ENCODE measurements at regions not wholly inside any gene's neighbourhood (a gene's known extent, or its start where the extent isn't known, plus 50 kb on each side); places are given as distances from the start of the nearest gene placed in this dataset.

DNA sequence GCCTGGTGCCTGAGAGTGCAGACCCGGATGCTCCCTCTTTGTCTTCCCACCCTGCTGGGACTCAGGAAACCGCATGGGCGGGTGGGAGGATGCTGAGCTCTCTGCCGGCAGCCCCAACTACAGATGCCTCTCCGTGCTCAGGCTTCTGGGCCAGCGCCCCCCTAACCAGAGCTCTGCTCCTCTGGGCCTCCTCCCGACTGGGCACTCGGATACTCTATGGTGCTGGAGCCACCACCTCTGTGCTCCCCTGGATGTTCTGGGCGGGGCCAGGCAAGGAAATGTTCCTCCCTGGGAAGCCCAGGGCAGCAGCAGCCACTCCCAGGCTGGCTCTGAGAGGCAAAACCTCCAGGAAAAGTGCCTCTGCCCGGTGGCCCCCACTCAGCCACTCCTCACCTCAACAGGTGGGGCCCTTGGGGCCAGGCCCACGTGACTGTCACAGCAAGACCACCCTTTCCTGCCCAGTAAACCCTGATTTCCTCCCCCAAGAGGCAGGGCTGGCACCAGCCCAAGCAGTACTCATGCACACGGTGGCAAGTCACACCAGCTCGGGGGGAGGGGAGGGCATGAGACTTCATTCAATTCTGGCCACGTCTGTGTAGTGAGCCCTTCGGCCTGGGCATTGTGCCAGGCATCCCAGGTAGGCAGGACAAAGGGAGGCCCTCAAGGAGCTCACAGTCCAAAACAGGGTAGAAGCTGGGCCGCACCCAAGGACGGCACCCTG lies 54.7 kb upstream of the TCF20 start (continued):
- TF ChIP-seq, protein P1, sequence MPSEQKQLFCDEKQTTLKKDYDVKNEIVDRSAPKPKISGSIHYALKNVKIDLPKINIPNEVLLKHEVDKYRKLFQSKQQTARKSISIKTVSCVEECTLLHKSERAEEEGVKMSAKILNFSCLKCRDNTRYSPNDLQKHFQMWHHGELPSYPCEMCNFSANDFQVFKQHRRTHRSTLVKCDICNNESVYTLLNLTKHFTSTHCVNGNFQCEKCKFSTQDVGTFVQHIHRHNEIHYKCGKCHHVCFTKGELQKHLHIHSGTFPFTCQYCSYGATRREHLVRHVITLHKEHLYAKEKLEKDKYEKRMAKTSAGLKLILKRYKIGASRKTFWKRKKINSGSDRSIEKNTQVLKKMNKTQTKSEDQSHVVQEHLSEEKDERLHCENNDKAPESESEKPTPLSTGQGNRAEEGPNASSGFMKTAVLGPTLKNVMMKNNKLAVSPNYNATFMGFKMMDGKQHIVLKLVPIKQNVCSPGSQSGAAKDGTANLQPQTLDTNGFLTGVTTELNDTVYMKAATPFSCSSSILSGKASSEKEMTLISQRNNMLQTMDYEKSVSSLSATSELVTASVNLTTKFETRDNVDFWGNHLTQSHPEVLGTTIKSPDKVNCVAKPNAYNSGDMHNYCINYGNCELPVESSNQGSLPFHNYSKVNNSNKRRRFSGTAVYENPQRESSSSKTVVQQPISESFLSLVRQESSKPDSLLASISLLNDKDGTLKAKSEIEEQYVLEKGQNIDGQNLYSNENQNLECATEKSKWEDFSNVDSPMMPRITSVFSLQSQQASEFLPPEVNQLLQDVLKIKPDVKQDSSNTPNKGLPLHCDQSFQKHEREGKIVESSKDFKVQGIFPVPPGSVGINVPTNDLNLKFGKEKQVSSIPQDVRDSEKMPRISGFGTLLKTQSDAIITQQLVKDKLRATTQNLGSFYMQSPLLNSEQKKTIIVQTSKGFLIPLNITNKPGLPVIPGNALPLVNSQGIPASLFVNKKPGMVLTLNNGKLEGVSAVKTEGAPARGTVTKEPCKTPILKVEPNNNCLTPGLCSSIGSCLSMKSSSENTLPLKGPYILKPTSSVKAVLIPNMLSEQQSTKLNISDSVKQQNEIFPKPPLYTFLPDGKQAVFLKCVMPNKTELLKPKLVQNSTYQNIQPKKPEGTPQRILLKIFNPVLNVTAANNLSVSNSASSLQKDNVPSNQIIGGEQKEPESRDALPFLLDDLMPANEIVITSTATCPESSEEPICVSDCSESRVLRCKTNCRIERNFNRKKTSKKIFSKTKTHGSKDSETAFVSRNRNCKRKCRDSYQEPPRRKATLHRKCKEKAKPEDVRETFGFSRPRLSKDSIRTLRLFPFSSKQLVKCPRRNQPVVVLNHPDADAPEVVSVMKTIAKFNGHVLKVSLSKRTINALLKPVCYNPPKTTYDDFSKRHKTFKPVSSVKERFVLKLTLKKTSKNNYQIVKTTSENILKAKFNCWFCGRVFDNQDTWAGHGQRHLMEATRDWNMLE (tag by site-specific recombination; conservative IDR thresholded peaks at IDR 0.05; ENCODE audit: low read depth): no peak
- TF ChIP-seq ZNF266 (tag by site-specific recombination; IDR thresholded peaks at IDR 0.05; ENCODE audit: low read depth) (no peak), ZNF175 (tag by site-specific recombination; IDR thresholded peaks at IDR 0.05) (no peak), ZFHX2 (tag by site-specific recombination; conservative IDR thresholded peaks at IDR 0.05) (peak; percentile 43), GLIS1 (tag by site-specific recombination; IDR thresholded peaks at IDR 0.05) (peak; percentile 77), ZNF792 (tag by site-specific recombination; IDR thresholded peaks at IDR 0.05) (no peak), ZBTB8A (tag by site-specific recombination; IDR thresholded peaks at IDR 0.05) (peak; percentile 21; the same call in 1 of the 2 replicates), ZNF132 (tag by site-specific recombination; IDR thresholded peaks at IDR 0.05; ENCODE audit: borderline replicate concordance) (no peak), KLF9 (tag by site-specific recombination; IDR thresholded peaks at IDR 0.05; ENCODE audit: low read depth) (0 out of 2 replicates have a peak, but pooled peaks have one; percentile 29), ZBTB7A (tag by site-specific recombination; IDR thresholded peaks at IDR 0.05; ENCODE audit: low read depth) (no peak), ZNF548 (tag by site-specific recombination; IDR thresholded peaks at IDR 0.05) (no peak), ZNF416 (tag by site-specific recombination; IDR thresholded peaks at IDR 0.05) (no peak), ZNF335 (tag by site-specific recombination; conservative IDR thresholded peaks at IDR 0.05) (no peak; the same call in 1 of the 2 replicates), ZNF664 (tag by site-specific recombination; IDR thresholded peaks at IDR 0.05) (no peak), ZNF48 (tag by site-specific recombination; IDR thresholded peaks at IDR 0.05) (no peak), SP7 (tag by site-specific recombination; IDR thresholded peaks at IDR 0.05) (0 out of 2 replicates have a peak, but pooled peaks have one; percentile 11), SCRT2 (tag by site-specific recombination; IDR thresholded peaks at IDR 0.05) (peak; percentile 96), ZNF24 (tag by site-specific recombination; IDR thresholded peaks at IDR 0.05) (no peak), ZIC2 (tag by site-specific recombination; IDR thresholded peaks at IDR 0.05) (peak; percentile 94), REPIN1 (tag by site-specific recombination; IDR thresholded peaks at IDR 0.05; ENCODE audit: low read depth) (no peak), ZNF174 (tag by site-specific recombination; IDR thresholded peaks at IDR 0.05) (no peak)
- TF ChIP-seq, protein P2, sequence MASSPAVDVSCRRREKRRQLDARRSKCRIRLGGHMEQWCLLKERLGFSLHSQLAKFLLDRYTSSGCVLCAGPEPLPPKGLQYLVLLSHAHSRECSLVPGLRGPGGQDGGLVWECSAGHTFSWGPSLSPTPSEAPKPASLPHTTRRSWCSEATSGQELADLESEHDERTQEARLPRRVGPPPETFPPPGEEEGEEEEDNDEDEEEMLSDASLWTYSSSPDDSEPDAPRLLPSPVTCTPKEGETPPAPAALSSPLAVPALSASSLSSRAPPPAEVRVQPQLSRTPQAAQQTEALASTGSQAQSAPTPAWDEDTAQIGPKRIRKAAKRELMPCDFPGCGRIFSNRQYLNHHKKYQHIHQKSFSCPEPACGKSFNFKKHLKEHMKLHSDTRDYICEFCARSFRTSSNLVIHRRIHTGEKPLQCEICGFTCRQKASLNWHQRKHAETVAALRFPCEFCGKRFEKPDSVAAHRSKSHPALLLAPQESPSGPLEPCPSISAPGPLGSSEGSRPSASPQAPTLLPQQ (tag by site-specific recombination; IDR thresholded peaks at IDR 0.05): peak; percentile 35; the same call in 1 of the 2 replicates
- TF ChIP-seq, protein P3, sequence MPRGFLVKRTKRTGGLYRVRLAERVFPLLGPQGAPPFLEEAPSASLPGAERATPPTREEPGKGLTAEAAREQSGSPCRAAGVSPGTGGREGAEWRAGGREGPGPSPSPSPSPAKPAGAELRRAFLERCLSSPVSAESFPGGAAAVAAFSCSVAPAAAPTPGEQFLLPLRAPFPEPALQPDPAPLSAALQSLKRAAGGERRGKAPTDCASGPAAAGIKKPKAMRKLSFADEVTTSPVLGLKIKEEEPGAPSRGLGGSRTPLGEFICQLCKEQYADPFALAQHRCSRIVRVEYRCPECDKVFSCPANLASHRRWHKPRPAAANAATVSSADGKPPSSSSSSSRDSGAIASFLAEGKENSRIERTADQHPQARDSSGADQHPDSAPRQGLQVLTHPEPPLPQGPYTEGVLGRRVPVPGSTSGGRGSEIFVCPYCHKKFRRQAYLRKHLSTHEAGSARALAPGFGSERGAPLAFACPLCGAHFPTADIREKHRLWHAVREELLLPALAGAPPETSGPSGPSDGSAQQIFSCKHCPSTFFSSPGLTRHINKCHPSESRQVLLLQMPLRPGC (tag by site-specific recombination; IDR thresholded peaks at IDR 0.05): no peak
- TF ChIP-seq, protein P4, sequence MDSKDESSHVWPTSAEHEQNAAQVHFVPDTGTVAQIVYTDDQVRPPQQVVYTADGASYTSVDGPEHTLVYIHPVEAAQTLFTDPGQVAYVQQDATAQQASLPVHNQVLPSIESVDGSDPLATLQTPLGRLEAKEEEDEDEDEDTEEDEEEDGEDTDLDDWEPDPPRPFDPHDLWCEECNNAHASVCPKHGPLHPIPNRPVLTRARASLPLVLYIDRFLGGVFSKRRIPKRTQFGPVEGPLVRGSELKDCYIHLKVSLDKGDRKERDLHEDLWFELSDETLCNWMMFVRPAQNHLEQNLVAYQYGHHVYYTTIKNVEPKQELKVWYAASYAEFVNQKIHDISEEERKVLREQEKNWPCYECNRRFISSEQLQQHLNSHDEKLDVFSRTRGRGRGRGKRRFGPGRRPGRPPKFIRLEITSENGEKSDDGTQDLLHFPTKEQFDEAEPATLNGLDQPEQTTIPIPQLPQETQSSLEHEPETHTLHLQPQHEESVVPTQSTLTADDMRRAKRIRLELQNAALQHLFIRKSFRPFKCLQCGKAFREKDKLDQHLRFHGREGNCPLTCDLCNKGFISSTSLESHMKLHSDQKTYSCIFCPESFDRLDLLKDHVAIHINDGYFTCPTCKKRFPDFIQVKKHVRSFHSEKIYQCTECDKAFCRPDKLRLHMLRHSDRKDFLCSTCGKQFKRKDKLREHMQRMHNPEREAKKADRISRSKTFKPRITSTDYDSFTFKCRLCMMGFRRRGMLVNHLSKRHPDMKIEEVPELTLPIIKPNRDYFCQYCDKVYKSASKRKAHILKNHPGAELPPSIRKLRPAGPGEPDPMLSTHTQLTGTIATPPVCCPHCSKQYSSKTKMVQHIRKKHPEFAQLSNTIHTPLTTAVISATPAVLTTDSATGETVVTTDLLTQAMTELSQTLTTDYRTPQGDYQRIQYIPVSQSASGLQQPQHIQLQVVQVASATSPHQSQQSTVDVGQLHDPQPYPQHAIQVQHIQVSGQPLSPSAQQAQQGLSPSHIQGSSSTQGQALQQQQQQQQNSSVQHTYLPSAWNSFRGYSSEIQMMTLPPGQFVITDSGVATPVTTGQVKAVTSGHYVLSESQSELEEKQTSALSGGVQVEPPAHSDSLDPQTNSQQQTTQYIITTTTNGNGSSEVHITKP (tag by site-specific recombination; IDR thresholded peaks at IDR 0.05): peak; percentile 70
- TF ChIP-seq, protein P5, sequence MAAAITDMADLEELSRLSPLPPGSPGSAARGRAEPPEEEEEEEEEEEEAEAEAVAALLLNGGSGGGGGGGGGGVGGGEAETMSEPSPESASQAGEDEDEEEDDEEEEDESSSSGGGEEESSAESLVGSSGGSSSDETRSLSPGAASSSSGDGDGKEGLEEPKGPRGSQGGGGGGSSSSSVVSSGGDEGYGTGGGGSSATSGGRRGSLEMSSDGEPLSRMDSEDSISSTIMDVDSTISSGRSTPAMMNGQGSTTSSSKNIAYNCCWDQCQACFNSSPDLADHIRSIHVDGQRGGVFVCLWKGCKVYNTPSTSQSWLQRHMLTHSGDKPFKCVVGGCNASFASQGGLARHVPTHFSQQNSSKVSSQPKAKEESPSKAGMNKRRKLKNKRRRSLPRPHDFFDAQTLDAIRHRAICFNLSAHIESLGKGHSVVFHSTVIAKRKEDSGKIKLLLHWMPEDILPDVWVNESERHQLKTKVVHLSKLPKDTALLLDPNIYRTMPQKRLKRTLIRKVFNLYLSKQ (tag by site-specific recombination; IDR thresholded peaks at IDR 0.05; ENCODE audit: borderline replicate concordance): no peak
- TF ChIP-seq, protein P6, sequence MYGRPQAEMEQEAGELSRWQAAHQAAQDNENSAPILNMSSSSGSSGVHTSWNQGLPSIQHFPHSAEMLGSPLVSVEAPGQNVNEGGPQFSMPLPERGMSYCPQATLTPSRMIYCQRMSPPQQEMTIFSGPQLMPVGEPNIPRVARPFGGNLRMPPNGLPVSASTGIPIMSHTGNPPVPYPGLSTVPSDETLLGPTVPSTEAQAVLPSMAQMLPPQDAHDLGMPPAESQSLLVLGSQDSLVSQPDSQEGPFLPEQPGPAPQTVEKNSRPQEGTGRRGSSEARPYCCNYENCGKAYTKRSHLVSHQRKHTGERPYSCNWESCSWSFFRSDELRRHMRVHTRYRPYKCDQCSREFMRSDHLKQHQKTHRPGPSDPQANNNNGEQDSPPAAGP (tag by site-specific recombination; IDR thresholded peaks at IDR 0.05): peak; percentile 71
